NT2/D1 (cell line): ENCODE measurements at regions not wholly inside any gene's neighbourhood (a gene's known extent, or its start where the extent isn't known, plus 50 kb on each side); places are given as distances from the start of the nearest gene placed in this dataset.

ENCODE experiments used
- SUZ12 ChIP-seq: IDR thresholded peaks from 2 replicates; pipeline ENCODE4 v1.6.1; 2011; ENCODE audit not compliant: insufficient read length, insufficient read depth; ENCODE audit errors: extremely low read depth
- YY1 ChIP-seq: IDR thresholded peaks from 2 replicates; pipeline ENCODE4 v1.6.1; 2011; ENCODE audit not compliant: insufficient read length, insufficient read depth
- ZNF274 ChIP-seq: IDR thresholded peaks from 2 replicates; pipeline ENCODE4 v1.6.1; 2011; ENCODE audit warnings: mild to moderate bottlenecking, low read depth, low read length

DNA sequence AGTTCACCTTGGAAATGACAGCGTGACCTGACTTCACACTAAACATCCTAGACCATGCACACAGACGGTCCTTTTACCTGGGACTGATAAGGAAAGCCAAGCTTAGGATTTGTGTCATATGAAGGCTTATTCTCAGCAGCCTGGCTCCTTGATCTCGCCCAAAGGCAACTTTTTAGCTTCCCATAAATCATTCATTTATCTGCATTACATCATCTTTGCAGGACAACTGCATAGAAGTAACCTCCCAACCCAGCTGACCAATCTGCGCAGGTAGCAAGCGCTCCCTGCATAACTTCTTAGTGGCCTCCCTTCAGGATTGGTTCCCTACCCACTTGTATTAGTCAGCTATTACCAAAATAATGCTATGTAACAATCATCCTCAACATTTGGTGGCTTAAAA lies 389.9 kb upstream of the PROK2 start:
- TF ChIP-seq YY1 (no peak), SUZ12 (no peak), ZNF274 (no peak)
